ENCODE measurements at regions not wholly inside any gene's neighbourhood (a gene's known extent, or its start where the extent isn't known, plus 50 kb on each side); places are given as distances from the start of the nearest gene placed in this dataset.

DNA sequence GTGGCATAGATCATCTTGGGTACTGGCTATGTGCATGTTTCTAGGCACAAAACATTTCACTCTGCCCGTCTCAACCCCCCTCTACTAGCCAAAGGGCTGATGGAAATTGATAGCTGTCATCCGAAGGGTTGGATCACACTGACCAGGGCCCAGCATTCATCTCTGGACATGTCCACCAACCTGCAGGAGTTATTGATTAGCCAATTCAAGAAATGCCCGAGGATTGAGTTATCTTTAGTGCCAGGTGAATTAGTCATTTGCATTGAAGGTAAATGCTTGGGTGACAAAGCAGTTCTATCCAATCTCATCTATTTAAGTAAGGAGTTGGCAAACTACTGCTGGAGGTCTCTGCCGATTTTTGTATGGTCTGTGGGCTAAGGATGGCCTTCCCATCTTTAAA lies 80.1 kb downstream of the CD164 start:
- TF ChIP-seq, protein P1, sequence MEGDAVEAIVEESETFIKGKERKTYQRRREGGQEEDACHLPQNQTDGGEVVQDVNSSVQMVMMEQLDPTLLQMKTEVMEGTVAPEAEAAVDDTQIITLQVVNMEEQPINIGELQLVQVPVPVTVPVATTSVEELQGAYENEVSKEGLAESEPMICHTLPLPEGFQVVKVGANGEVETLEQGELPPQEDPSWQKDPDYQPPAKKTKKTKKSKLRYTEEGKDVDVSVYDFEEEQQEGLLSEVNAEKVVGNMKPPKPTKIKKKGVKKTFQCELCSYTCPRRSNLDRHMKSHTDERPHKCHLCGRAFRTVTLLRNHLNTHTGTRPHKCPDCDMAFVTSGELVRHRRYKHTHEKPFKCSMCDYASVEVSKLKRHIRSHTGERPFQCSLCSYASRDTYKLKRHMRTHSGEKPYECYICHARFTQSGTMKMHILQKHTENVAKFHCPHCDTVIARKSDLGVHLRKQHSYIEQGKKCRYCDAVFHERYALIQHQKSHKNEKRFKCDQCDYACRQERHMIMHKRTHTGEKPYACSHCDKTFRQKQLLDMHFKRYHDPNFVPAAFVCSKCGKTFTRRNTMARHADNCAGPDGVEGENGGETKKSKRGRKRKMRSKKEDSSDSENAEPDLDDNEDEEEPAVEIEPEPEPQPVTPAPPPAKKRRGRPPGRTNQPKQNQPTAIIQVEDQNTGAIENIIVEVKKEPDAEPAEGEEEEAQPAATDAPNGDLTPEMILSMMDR (conservative IDR thresholded peaks at IDR 0.05; ENCODE audit: low read depth in 2 of 2) = no peak
- TF ChIP-seq EZH2 (IDR thresholded peaks at IDR 0.05; ENCODE audit: low read depth, unreplicated experiment) (no peak), POLR2AphosphoS5 (IDR thresholded peaks at IDR 0.05; ENCODE audit: low read depth) (no peak), EZH2phosphoT487 (IDR thresholded peaks at IDR 0.05; ENCODE audit: unreplicated experiment) (no peak), JUNB (IDR thresholded peaks at IDR 0.05; ENCODE audit: unreplicated experiment) (no peak)
- TF ChIP-seq, protein P2, sequence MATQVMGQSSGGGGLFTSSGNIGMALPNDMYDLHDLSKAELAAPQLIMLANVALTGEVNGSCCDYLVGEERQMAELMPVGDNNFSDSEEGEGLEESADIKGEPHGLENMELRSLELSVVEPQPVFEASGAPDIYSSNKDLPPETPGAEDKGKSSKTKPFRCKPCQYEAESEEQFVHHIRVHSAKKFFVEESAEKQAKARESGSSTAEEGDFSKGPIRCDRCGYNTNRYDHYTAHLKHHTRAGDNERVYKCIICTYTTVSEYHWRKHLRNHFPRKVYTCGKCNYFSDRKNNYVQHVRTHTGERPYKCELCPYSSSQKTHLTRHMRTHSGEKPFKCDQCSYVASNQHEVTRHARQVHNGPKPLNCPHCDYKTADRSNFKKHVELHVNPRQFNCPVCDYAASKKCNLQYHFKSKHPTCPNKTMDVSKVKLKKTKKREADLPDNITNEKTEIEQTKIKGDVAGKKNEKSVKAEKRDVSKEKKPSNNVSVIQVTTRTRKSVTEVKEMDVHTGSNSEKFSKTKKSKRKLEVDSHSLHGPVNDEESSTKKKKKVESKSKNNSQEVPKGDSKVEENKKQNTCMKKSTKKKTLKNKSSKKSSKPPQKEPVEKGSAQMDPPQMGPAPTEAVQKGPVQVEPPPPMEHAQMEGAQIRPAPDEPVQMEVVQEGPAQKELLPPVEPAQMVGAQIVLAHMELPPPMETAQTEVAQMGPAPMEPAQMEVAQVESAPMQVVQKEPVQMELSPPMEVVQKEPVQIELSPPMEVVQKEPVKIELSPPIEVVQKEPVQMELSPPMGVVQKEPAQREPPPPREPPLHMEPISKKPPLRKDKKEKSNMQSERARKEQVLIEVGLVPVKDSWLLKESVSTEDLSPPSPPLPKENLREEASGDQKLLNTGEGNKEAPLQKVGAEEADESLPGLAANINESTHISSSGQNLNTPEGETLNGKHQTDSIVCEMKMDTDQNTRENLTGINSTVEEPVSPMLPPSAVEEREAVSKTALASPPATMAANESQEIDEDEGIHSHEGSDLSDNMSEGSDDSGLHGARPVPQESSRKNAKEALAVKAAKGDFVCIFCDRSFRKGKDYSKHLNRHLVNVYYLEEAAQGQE (IDR thresholded peaks at IDR 0.05; ENCODE audit: unreplicated experiment) = no peak
